Body of pancreas (tissue), 4 donors: ENCODE measurements at regions not wholly inside any gene's neighbourhood (a gene's known extent, or its start where the extent isn't known, plus 50 kb on each side); places are given as distances from the start of the nearest gene placed in this dataset.

ENCODE experiments used
- ATAC-seq: fragments of 150-250 bp; one replicate; pipeline ENCODE4 v1.9.1; 2016
- DNase-seq, 4 donors: peaks; one replicate each; pipeline ENCODE4 v3.0.0-alpha.2; 2019
- H3K27ac ChIP-seq, 4 donors: fragments of 200-600 bp; sonication (generic); 1 replicate in 3 of 4; 2 replicates in 1 of 4; pipeline versions ENCODE4 v1.5.1 to v1.6.1; 2016 to 2019; ENCODE audit warnings: mild to moderate bottlenecking in 1 of 4, mixed read lengths in 1 of 4, moderate library complexity in 1 of 4
- H3K27me3 ChIP-seq, 2 donors: fragments of 200-600 bp; sonication (generic); one replicate each; pipeline ENCODE4 v1.6.0; 2016; ENCODE audit warnings: mild to moderate bottlenecking in 1 of 2
- H3K36me3 ChIP-seq, 2 donors: fragments of 200-600 bp; sonication (generic); replicated peaks in 1 of 2; 2 replicates each; pipeline ENCODE4 v1.5.1; 2016; ENCODE audit warnings: low read depth in 2 of 2; ENCODE audit not compliant: insufficient read depth in 1 of 2
- H3K4me1 ChIP-seq: fragments of 200-600 bp; sonication (generic); one replicate; pipeline ENCODE4 v1.6.0; 2016
- H3K4me3 ChIP-seq, 2 donors: fragments of 200-600 bp; sonication (generic); 1 replicate in 1 of 2; 2 replicates in 1 of 2; pipeline ENCODE4 v1.5.1; 2016 to 2019
- H3K9me3 ChIP-seq, 3 donors: fragments of 200-600 bp; sonication (generic); 1 replicate in 2 of 3; 2 replicates in 1 of 3; pipeline ENCODE4 v1.5.1; 2016
- CTCF ChIP-seq, 7 experiments: fragments of 450-650 bp in 4 of 7; fragments of 200-600 bp in 3 of 7; sonication (generic) in 3 of 7; IDR thresholded peaks; one replicate each; pipeline ENCODE4 v1.5.1; 2016 to 2019; ENCODE audit warnings: antibody characterized with exemption in 7 of 7
- POLR2A ChIP-seq, 3 donors: fragments of 450-650 bp; IDR thresholded peaks; one replicate each; pipeline ENCODE4 v1.6.1; 2016; ENCODE audit warnings: antibody characterized with exemption in 3 of 3, mild to moderate bottlenecking in 2 of 3
- WGBS, 2 donors: methylation state at CpG; one replicate each; pipeline ENCODE4 v1.1.5; 2017; 5-methylcytosine and 5-hydroxymethylcytosine counted together
- intact Hi-C: fragments of 100-400 bp; cut with DNase I; formaldehyde crosslinking; loops from one replicate; pipeline ENCODE4 v1.15.1; 2023

GRCh38 chr6:44771647-44772415 lies 384.3 kb downstream of the CDC5L start:
- no peaks in the 10 kb centered on the region for H3K4me1 ChIP-seq
- DNase-seq (no peak), ATAC-seq (no peak)
- no peak overlapping the region for H3K4me3 ChIP-seq
- TF ChIP-seq CTCF (IDR thresholded peaks at IDR 0.05) (no peak), POLR2A (IDR thresholded peaks at IDR 0.05) (no peak)
- no peak overlapping the region for H3K27ac ChIP-seq
- H3K36me3 ChIP-seq: no peaks in the 10 kb centered on the region
- no peaks in the 10 kb centered on the region for H3K9me3 ChIP-seq
- WGBS, 2 donors: 66 to 72% methylated on average over 4 of the region's 4 CpGs
- intact Hi-C loops: no loop called here
- H3K27me3 ChIP-seq: no peaks in the 10 kb centered on the region

- TF ChIP-seq POLR2A (IDR thresholded peaks at IDR 0.05) (no peak), CTCF (IDR thresholded peaks at IDR 0.05) (no peak)
- H3K27ac ChIP-seq: no peak overlapping the region
- no peaks in the 10 kb centered on the region for H3K4me1 ChIP-seq
- no peaks in the 10 kb centered on the region for H3K9me3 ChIP-seq
- ATAC-seq (no peak), DNase-seq (no peak)
- intact Hi-C loops: no loop called here
- no peak overlapping the region for H3K4me3 ChIP-seq
- no peaks in the 10 kb centered on the region for H3K36me3 ChIP-seq
- H3K27me3 ChIP-seq: no peaks in the 10 kb centered on the region
These were observed 385.3 kb downstream of the CDC5L start for GRCh38 chr6:44772838-44773237.

GRCh38 chr6:44775121-44775520 lies 387.6 kb downstream of the CDC5L start:
- no peaks in the 10 kb centered on the region for H3K9me3 ChIP-seq
- intact Hi-C loops: no loop called here
- H3K4me1 ChIP-seq: no peaks in the 10 kb centered on the region
- WGBS, 2 donors: 54 to 58% methylated on average over 1 of the region's 1 CpG
- no peak overlapping the region for H3K27ac ChIP-seq
- ATAC-seq (no peak), DNase-seq (no peak)
- no peak for TF ChIP-seq CTCF (IDR thresholded peaks at IDR 0.05)
- TF ChIP-seq POLR2A (IDR thresholded peaks at IDR 0.05): no peak
- no peaks in the 10 kb centered on the region for H3K27me3 ChIP-seq
- H3K36me3 ChIP-seq: no peaks in the 10 kb centered on the region
- no peak overlapping the region for H3K4me3 ChIP-seq

GRCh38 chr6:44776344-44776743 lies 388.8 kb downstream of the CDC5L start:
- Histone ChIP-seq H3K9me3 (no peaks in the 10 kb centered on the region), H3K4me1 (no peaks in the 10 kb centered on the region), H3K27ac (no peak overlapping the region), H3K27me3 (no peaks in the 10 kb centered on the region), H3K36me3 (no peaks in the 10 kb centered on the region), H3K4me3 (no peak overlapping the region)
- intact Hi-C loops: no loop called here
- DNase-seq (no peak), ATAC-seq (no peak)
- TF ChIP-seq CTCF (IDR thresholded peaks at IDR 0.05): no peak
- TF ChIP-seq POLR2A (IDR thresholded peaks at IDR 0.05): no peak

GRCh38 chr6:44778513-44778912 lies 391.0 kb downstream of the CDC5L start:
- no peaks in the 10 kb centered on the region for H3K36me3 ChIP-seq
- H3K4me1 ChIP-seq: no peaks in the 10 kb centered on the region
- H3K27ac ChIP-seq: no peak overlapping the region
- no peak overlapping the region for H3K4me3 ChIP-seq
- no peaks in the 10 kb centered on the region for H3K27me3 ChIP-seq
- DNase-seq: no peak
- 85 to 100% methylated on average over 1 of the region's 1 CpG for WGBS, 2 donors
- no peak for ATAC-seq
- no peaks in the 10 kb centered on the region for H3K9me3 ChIP-seq
- intact Hi-C loops: no loop called here
- no peak for TF ChIP-seq POLR2A (IDR thresholded peaks at IDR 0.05)
- no peak for TF ChIP-seq CTCF (IDR thresholded peaks at IDR 0.05)
